Neural progenitor cell (in vitro differentiated cells): ENCODE measurements at regions not wholly inside any gene's neighbourhood (a gene's known extent, or its start where the extent isn't known, plus 50 kb on each side); places are given as distances from the start of the nearest gene placed in this dataset.

Experiments
- EZH2 ChIP-seq: fragments of 200-600 bp; sonication (generic); IDR thresholded peaks from 2 replicates; pipeline ENCODE4 v1.6.1; 2017; ENCODE audit warnings: antibody characterized with exemption, mild to moderate bottlenecking, moderate library complexity
- TF ChIP-seq, protein P1 (sequence below): fragments of 200-600 bp; sonication (generic); IDR thresholded peaks from 2 replicates; pipeline ENCODE4 v1.5.1; 2017; ENCODE audit warnings: antibody characterized with exemption, mild to moderate bottlenecking

GRCh38 chr3:5766848-5767247 is 579.3 kb downstream of the EDEM1 start:
- TF ChIP-seq EZH2: no peak
- TF ChIP-seq, protein P1, sequence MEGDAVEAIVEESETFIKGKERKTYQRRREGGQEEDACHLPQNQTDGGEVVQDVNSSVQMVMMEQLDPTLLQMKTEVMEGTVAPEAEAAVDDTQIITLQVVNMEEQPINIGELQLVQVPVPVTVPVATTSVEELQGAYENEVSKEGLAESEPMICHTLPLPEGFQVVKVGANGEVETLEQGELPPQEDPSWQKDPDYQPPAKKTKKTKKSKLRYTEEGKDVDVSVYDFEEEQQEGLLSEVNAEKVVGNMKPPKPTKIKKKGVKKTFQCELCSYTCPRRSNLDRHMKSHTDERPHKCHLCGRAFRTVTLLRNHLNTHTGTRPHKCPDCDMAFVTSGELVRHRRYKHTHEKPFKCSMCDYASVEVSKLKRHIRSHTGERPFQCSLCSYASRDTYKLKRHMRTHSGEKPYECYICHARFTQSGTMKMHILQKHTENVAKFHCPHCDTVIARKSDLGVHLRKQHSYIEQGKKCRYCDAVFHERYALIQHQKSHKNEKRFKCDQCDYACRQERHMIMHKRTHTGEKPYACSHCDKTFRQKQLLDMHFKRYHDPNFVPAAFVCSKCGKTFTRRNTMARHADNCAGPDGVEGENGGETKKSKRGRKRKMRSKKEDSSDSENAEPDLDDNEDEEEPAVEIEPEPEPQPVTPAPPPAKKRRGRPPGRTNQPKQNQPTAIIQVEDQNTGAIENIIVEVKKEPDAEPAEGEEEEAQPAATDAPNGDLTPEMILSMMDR: no peak
